Loucy (cell line): ENCODE measurements at regions not wholly inside any gene's neighbourhood (a gene's known extent, or its start where the extent isn't known, plus 50 kb on each side); places are given as distances from the start of the nearest gene placed in this dataset.
"Not testable (repeated sequence)": the region's sequence is repeated elsewhere in the genome, so short reads cannot be mapped to it uniquely, and the experiment has no call there.

ENCODE experiments used
- H2AFZ ChIP-seq: fragments of 200-600 bp; sonication (generic); 2 replicates; pipeline ENCODE4 v1.6.0; 2016; ENCODE audit warnings: antibody characterized with exemption, mild to moderate bottlenecking, low read length, moderate library complexity
- H3F3A ChIP-seq: fragments of 200-600 bp; 2 replicates; pipeline ENCODE4 v1.6.0; 2016; ENCODE audit warnings: antibody characterized with exemption, low read depth, mild to moderate bottlenecking
- H3K27me3 ChIP-seq: fragments of 200-600 bp; sonication (generic); 2 replicates; pipeline ENCODE4 v1.6.1; 2014; ENCODE audit warnings: low read length, mild to moderate bottlenecking; ENCODE audit not compliant: insufficient read depth, poor library complexity, severe bottlenecking
- H3K36me3 ChIP-seq: fragments of 200-600 bp; sonication (generic); 2 replicates; pipeline ENCODE4 v1.6.1; 2016; ENCODE audit warnings: low read length; ENCODE audit not compliant: insufficient read depth
- H3K4me1 ChIP-seq: fragments of 200-600 bp; sonication (generic); 2 replicates; pipeline ENCODE4 v1.5.1; 2014; ENCODE audit warnings: low read length, mild to moderate bottlenecking; ENCODE audit not compliant: insufficient read depth, poor library complexity, severe bottlenecking
- H3K4me2 ChIP-seq: fragments of 200-600 bp; sonication (generic); 2 replicates; pipeline ENCODE4 v1.6.0; 2014; ENCODE audit warnings: antibody characterized with exemption, low read length, low read depth, mild to moderate bottlenecking; ENCODE audit not compliant: poor library complexity, severe bottlenecking
- H3K4me3 ChIP-seq: fragments of 200-600 bp; sonication (generic); 2 replicates; pipeline ENCODE4 v1.5.1; 2014; ENCODE audit warnings: low read length, mild to moderate bottlenecking, mixed read lengths; ENCODE audit not compliant: poor library complexity, severe bottlenecking
- H3K79me2 ChIP-seq: fragments of 200-600 bp; sonication (generic); 2 replicates; pipeline ENCODE4 v1.6.1; 2014; ENCODE audit warnings: low read length; ENCODE audit not compliant: insufficient read depth
- H3K9ac ChIP-seq: fragments of 200-600 bp; sonication (generic); 2 replicates; pipeline ENCODE4 v1.6.0; 2014; ENCODE audit warnings: mild to moderate bottlenecking, low read depth, low read length, moderate library complexity; ENCODE audit not compliant: poor library complexity, severe bottlenecking
- H3K9me2 ChIP-seq: fragments of 200-600 bp; sonication (generic); replicated peaks from 2 replicates; pipeline ENCODE4 v1.6.1; 2016; ENCODE audit warnings: low read depth, low read length, mixed read lengths
- H3K9me3 ChIP-seq: fragments of 200-600 bp; sonication (generic); 2 replicates; pipeline ENCODE4 v1.6.1; 2014; ENCODE audit warnings: mild to moderate bottlenecking, antibody characterized with exemption, low read length, low read depth; ENCODE audit not compliant: insufficient read depth
- H4K20me1 ChIP-seq: fragments of 200-600 bp; sonication (generic); 2 replicates; pipeline ENCODE4 v1.6.0; 2014; ENCODE audit warnings: antibody characterized with exemption, low read length, mild to moderate bottlenecking; ENCODE audit not compliant: insufficient read depth, poor library complexity, severe bottlenecking
- EZH2phosphoT487 ChIP-seq: fragments of 200-600 bp; IDR thresholded peaks from 2 replicates; pipeline ENCODE4 v1.6.1; 2018; ENCODE audit warnings: antibody characterized with exemption, mild to moderate bottlenecking, moderate library complexity, borderline replicate concordance
- TF ChIP-seq, protein P1 (sequence below): fragments of 200-600 bp; sonication (generic); conservative IDR thresholded peaks from 2 replicates; pipeline ENCODE4 v1.5.1; 2014; ENCODE audit warnings: mild to moderate bottlenecking, antibody characterized with exemption, low read length

DNA sequence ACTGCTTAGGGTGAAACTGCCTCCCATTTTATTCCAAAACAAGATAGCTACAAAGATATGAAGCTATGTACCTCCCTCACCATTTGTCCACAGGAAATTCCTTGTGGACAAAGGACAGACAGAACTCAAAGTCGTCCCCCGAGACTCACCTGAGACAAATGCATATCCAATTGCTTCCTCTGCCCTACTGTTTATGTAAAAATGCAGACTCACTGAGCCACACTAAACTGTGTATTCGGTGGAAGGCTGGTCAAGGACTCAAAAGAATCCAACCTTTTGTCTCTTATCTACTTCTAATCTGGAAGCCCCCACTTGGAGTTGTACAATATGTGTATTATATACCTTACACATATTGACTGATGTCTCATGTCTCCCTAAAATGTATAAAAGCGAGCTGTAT is 288.0 kb upstream of the ERCC4 start:
- Histone ChIP-seq H2AFZ (no peak overlapping the region), H3K4me2 (no peak overlapping the region), H3K36me3 (no peaks in the 10 kb centered on the region), H3K9me3 (no peaks in the 10 kb centered on the region), H4K20me1 (no peaks in the 10 kb centered on the region), H3K9me2 (no peaks in the 10 kb centered on the region), H3K9ac (no peak overlapping the region), H3K4me1 (no peaks in the 10 kb centered on the region), H3K27me3 (no peaks in the 10 kb centered on the region), H3F3A (no peaks in the 10 kb centered on the region), H3K79me2 (no peaks in the 10 kb centered on the region), H3K4me3 (no peak overlapping the region)
- TF ChIP-seq, protein P1, sequence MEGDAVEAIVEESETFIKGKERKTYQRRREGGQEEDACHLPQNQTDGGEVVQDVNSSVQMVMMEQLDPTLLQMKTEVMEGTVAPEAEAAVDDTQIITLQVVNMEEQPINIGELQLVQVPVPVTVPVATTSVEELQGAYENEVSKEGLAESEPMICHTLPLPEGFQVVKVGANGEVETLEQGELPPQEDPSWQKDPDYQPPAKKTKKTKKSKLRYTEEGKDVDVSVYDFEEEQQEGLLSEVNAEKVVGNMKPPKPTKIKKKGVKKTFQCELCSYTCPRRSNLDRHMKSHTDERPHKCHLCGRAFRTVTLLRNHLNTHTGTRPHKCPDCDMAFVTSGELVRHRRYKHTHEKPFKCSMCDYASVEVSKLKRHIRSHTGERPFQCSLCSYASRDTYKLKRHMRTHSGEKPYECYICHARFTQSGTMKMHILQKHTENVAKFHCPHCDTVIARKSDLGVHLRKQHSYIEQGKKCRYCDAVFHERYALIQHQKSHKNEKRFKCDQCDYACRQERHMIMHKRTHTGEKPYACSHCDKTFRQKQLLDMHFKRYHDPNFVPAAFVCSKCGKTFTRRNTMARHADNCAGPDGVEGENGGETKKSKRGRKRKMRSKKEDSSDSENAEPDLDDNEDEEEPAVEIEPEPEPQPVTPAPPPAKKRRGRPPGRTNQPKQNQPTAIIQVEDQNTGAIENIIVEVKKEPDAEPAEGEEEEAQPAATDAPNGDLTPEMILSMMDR = no peak
- TF ChIP-seq EZH2phosphoT487 = no peak

DNA sequence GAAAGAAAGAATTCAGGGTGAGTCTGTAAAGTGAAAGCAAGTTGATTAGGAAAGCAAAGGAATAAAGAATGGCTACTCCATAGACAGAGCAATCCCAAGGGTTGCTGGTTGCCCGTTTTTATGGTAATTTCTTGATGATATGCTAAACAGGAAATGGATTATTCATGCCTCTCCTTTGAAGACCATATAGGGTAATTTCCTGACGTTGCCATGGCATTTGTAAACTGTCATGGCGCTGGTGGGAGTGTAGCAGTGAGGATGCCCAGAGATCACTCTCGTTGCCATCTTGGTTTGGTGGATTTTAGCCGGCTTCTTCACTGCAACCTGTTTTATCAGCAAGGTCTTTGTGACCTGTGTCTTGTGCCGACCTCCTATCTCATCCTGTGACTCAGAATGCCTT is 287.4 kb upstream of the ERCC4 start:
- not testable (repeated sequence) for H4K20me1 ChIP-seq, H3K79me2 ChIP-seq, H3K9ac ChIP-seq, H2AFZ ChIP-seq, H3K9me3 ChIP-seq, H3K4me2 ChIP-seq, H3K4me3 ChIP-seq, H3K36me3 ChIP-seq, H3K4me1 ChIP-seq, H3K9me2 ChIP-seq, H3K27me3 ChIP-seq, H3F3A ChIP-seq

DNA sequence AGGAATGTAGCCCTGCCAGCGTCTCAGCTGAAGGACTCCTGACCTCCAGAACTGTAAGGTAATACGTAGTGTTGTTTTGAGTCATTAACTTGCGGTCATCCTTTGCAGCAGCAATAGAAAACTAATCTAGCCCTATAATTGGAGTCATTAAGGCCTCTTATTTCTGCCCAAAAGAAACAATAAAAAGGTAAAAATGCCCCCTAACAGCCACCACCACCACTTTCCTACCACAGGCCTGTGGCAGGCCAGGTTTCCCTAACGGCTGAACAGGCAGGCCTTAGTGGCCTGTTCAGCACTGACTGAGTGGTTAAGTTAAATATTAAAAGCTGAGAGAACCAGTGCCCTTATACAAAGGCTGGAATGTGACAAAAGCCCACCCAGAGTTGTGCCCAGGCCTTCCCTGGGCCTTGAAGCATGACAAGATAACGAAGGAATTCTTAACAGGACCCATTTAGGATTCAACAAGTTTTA is 286.5 kb upstream of the ERCC4 start:
- Histone ChIP-seq H3K4me3 (no peak overlapping the region), H2AFZ (no peak overlapping the region), H3K9me3 (no peaks in the 10 kb centered on the region), H3K9ac (no peak overlapping the region), H3K79me2 (no peaks in the 10 kb centered on the region), H3K9me2 (no peaks in the 10 kb centered on the region), H3F3A (no peaks in the 10 kb centered on the region), H3K36me3 (no peaks in the 10 kb centered on the region), H3K4me1 (no peaks in the 10 kb centered on the region), H3K27me3 (no peaks in the 10 kb centered on the region), H4K20me1 (no peaks in the 10 kb centered on the region), H3K4me2 (no peak overlapping the region)
- TF ChIP-seq EZH2phosphoT487 = no peak
- TF ChIP-seq, protein P1 = no peak

DNA sequence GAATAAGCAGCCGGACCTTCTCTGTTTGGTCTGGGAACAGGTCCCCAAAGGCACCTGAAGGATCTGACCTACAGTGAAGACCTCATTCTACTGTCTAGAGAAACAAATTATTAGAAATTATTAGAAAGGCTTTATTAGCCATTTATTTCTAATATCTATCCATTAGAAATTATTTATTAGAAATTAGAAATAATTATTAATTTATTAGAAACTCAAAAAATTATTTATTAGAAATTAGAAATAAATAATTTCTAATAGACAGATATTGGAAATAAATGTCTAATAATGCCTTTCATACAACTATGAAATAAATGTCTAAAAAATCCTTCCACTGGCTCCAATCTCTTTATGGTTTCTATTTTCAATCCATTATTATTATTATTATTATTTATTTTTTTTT is 285.7 kb upstream of the ERCC4 start:
- Histone ChIP-seq H2AFZ (no peak overlapping the region), H3K4me1 (no peaks in the 10 kb centered on the region), H3K9me3 (no peaks in the 10 kb centered on the region), H3K36me3 (no peaks in the 10 kb centered on the region), H3F3A (no peaks in the 10 kb centered on the region), H3K79me2 (no peaks in the 10 kb centered on the region), H3K27me3 (no peaks in the 10 kb centered on the region), H3K9me2 (no peaks in the 10 kb centered on the region), H3K4me3 (no peak overlapping the region), H3K9ac (no peak overlapping the region), H4K20me1 (no peaks in the 10 kb centered on the region), H3K4me2 (no peak overlapping the region)
- TF ChIP-seq EZH2phosphoT487 = no peak
- TF ChIP-seq, protein P1 = no peak
